ENCODE measurements at regions not wholly inside any gene's neighbourhood (a gene's known extent, or its start where the extent isn't known, plus 50 kb on each side); places are given as distances from the start of the nearest gene placed in this dataset.

- DNase-seq, result no peak
- intact Hi-C loops (cut with DNase I; ENCODE audit: low total_unique reads) (no loop called here), in situ Hi-C loops (cut with MboI; ENCODE audit: low pct_ligation_motif_present in 1 of 4, low pct_unique_long_range_greater_than_20kb in 1 of 4, low sequenced_read_pairs in 3 of 4) (no loop called here)
- TF ChIP-seq EP300 (IDR thresholded peaks at IDR 0.05; ENCODE audit: low read depth) (no peak), POLR2AphosphoS5 (IDR thresholded peaks at IDR 0.05) (no peak), POLR2A (IDR thresholded peaks at IDR 0.05) (no peak), CTCF (IDR thresholded peaks at IDR 0.05) (no peak)
- H3K27me3 ChIP-seq, result no peaks in the 10 kb centered on the region
- H3K4me3 ChIP-seq, result no peak overlapping the region
- H3K36me3 ChIP-seq, result no peaks in the 10 kb centered on the region
- H3K4me1 ChIP-seq, result no peaks in the 10 kb centered on the region
- H3K9me3 ChIP-seq, result no peaks in the 10 kb centered on the region
- H3K27ac ChIP-seq, result no peak overlapping the region
Observed at GRCh38 chr1:70906800-70907199, 140.8 kb downstream of the PTGER3 start.

GRCh38 chr1:70907563-70908310 lies 139.9 kb downstream of the PTGER3 start:
- Histone ChIP-seq H3K4me3 (no peak overlapping the region), H3K4me1 (no peaks in the 10 kb centered on the region), H3K27ac (no peak overlapping the region), H3K9me3 (no peaks in the 10 kb centered on the region), H3K36me3 (no peaks in the 10 kb centered on the region), H3K27me3 (no peaks in the 10 kb centered on the region)
- in situ Hi-C loops (cut with MboI; ENCODE audit: low pct_ligation_motif_present in 1 of 4, low pct_unique_long_range_greater_than_20kb in 1 of 4, low sequenced_read_pairs in 3 of 4), result no loop called here
- no peak for DNase-seq
- 79% methylated on average over 8 of the region's 8 CpGs; no CpG with 5 or more reads in 1 of the 2 donors for WGBS, 2 donors (ENCODE audit: low coverage in 1 of 2)
- intact Hi-C loops (cut with DNase I; ENCODE audit: low total_unique reads), result no loop called here
- TF ChIP-seq POLR2AphosphoS5 (IDR thresholded peaks at IDR 0.05) (no peak), CTCF (IDR thresholded peaks at IDR 0.05) (no peak), POLR2A (IDR thresholded peaks at IDR 0.05) (no peak), EP300 (IDR thresholded peaks at IDR 0.05; ENCODE audit: low read depth) (no peak)

- no peaks in the 10 kb centered on the region for H3K36me3 ChIP-seq
- WGBS, 2 donors (ENCODE audit: low coverage in 1 of 2), result 66 to 74% methylated on average over 3 of the region's 3 CpGs
- no peak overlapping the region for H3K27ac ChIP-seq
- H3K4me1 ChIP-seq, result no peaks in the 10 kb centered on the region
- H3K4me3 ChIP-seq, result no peak overlapping the region
- no peaks in the 10 kb centered on the region for H3K27me3 ChIP-seq
- no peaks in the 10 kb centered on the region for H3K9me3 ChIP-seq
- intact Hi-C loops (cut with DNase I; ENCODE audit: low total_unique reads), result no loop called here
- TF ChIP-seq POLR2A (IDR thresholded peaks at IDR 0.05) (no peak), EP300 (IDR thresholded peaks at IDR 0.05; ENCODE audit: low read depth) (no peak), POLR2AphosphoS5 (IDR thresholded peaks at IDR 0.05) (no peak), CTCF (IDR thresholded peaks at IDR 0.05) (no peak)
- in situ Hi-C loops (cut with MboI; ENCODE audit: low pct_ligation_motif_present in 1 of 4, low pct_unique_long_range_greater_than_20kb in 1 of 4, low sequenced_read_pairs in 3 of 4), result no loop called here
- DNase-seq, result no peak
Observed at GRCh38 chr1:70909262-70909822, 138.3 kb downstream of the PTGER3 start.

GRCh38 chr1:70910013-70910412 lies 137.6 kb downstream of the PTGER3 start:
- Histone ChIP-seq H3K4me1 (no peaks in the 10 kb centered on the region), H3K4me3 (no peak overlapping the region), H3K9me3 (no peaks in the 10 kb centered on the region), H3K27me3 (no peaks in the 10 kb centered on the region), H3K36me3 (no peaks in the 10 kb centered on the region), H3K27ac (no peak overlapping the region)
- no peak for DNase-seq
- intact Hi-C loops (cut with DNase I; ENCODE audit: low total_unique reads), result no loop called here
- WGBS, 2 donors (ENCODE audit: low coverage in 1 of 2), result 64% methylated on average over 1 of the region's 1 CpG; no CpG with 5 or more reads in 1 of the 2 donors
- TF ChIP-seq POLR2A (IDR thresholded peaks at IDR 0.05) (no peak), POLR2AphosphoS5 (IDR thresholded peaks at IDR 0.05) (no peak), CTCF (IDR thresholded peaks at IDR 0.05) (no peak), EP300 (IDR thresholded peaks at IDR 0.05; ENCODE audit: low read depth) (no peak)
- in situ Hi-C loops (cut with MboI; ENCODE audit: low pct_ligation_motif_present in 1 of 4, low pct_unique_long_range_greater_than_20kb in 1 of 4, low sequenced_read_pairs in 3 of 4), result no loop called here
